Cardiac muscle cell (in vitro differentiated cells and primary cell): ENCODE measurements at regions not wholly inside any gene's neighbourhood (a gene's known extent, or its start where the extent isn't known, plus 50 kb on each side); places are given as distances from the start of the nearest gene placed in this dataset.

Experiments used
- DNase-seq, 2 donors: peaks; one replicate each; pipeline versions ENCODE4 v3.0.0 to v3.0.0-alpha.2; 2010 to 2017; ENCODE audit warnings: low read depth in 1 of 2, low spot score in 1 of 2
- H3K27ac ChIP-seq: fragments of 200-600 bp; sonication (generic); 2 replicates; pipeline ENCODE4 v1.5.1; 2016
- H3K27me3 ChIP-seq: fragments of 200-600 bp; sonication (generic); 2 replicates; pipeline ENCODE4 v1.6.0; 2016; ENCODE audit warnings: control low read depth
- H3K36me3 ChIP-seq: fragments of 200-600 bp; sonication (generic); 2 replicates; pipeline ENCODE4 v1.5.1; 2016; ENCODE audit warnings: control low read depth
- H3K4me1 ChIP-seq: fragments of 200-600 bp; sonication (generic); 2 replicates; pipeline ENCODE4 v1.8.1; 2017; ENCODE audit warnings: low read depth, mild to moderate bottlenecking, mixed run types
- H3K4me3 ChIP-seq: fragments of 200-600 bp; sonication (generic); 2 replicates; pipeline ENCODE4 v1.5.1; 2016; ENCODE audit warnings: mild to moderate bottlenecking
- H3K9me3 ChIP-seq: fragments of 200-600 bp; sonication (generic); 2 replicates; pipeline ENCODE4 v1.5.1; 2017; ENCODE audit warnings: low read depth, mild to moderate bottlenecking, control low read depth
- TF ChIP-seq, protein P1 (sequence below): IDR thresholded peaks from 2 replicates; pipeline ENCODE4 v1.5.1; 2012; ENCODE audit warnings: low read depth, mild to moderate bottlenecking, low read length

DNA sequence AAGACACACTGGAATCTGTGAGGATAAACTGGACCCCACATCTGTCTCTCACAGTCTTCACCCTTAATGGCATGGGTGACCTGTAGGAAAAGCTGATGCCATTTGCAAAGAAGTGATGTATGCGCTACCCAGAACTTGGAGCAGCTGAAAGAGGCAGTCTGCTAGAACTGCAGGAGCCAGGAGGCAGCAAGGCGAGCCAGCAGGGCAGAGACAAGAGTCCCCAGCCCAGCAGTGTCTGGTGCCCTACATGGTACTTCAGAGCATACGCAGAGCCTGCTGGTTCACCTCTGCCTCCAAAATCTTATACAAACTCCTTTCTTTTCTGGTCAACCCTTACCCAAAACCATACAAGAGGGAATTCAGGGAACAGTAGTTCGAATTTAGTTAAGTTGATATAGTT lies 683.1 kb upstream of the RAB6C start:
- Histone ChIP-seq H3K4me1 (no peaks in the 10 kb centered on the region), H3K4me3 (no peak overlapping the region), H3K9me3 (no peaks in the 10 kb centered on the region), H3K27me3 (no peaks in the 10 kb centered on the region), H3K27ac (no peak overlapping the region), H3K36me3 (no peaks in the 10 kb centered on the region)
- DNase-seq: no peak
- TF ChIP-seq, protein P1, sequence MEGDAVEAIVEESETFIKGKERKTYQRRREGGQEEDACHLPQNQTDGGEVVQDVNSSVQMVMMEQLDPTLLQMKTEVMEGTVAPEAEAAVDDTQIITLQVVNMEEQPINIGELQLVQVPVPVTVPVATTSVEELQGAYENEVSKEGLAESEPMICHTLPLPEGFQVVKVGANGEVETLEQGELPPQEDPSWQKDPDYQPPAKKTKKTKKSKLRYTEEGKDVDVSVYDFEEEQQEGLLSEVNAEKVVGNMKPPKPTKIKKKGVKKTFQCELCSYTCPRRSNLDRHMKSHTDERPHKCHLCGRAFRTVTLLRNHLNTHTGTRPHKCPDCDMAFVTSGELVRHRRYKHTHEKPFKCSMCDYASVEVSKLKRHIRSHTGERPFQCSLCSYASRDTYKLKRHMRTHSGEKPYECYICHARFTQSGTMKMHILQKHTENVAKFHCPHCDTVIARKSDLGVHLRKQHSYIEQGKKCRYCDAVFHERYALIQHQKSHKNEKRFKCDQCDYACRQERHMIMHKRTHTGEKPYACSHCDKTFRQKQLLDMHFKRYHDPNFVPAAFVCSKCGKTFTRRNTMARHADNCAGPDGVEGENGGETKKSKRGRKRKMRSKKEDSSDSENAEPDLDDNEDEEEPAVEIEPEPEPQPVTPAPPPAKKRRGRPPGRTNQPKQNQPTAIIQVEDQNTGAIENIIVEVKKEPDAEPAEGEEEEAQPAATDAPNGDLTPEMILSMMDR: no peak

DNA sequence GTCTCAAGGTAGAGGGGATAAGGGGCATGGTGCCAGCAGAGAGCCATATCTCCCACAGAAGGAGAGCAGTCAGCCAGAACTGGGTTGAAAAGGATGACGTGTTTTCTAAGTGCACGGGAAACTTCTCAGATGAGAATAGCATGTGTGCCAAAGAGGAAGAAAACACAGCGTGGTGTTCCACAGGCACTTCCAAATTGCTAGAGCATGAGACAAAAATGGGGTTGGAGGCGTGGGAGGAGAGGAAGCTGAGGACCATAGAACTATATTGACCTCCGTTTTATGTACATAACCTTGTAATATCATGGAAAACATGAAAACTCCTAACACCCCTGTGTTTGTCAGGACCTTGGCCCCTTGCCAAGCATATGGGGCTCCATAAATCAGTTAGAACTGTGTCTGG lies 682.7 kb upstream of the RAB6C start:
- peak in 1 of 2 donors; percentile 26 for DNase-seq
- H3K4me1 ChIP-seq: no peaks in the 10 kb centered on the region
- TF ChIP-seq, protein P1: no peak
- H3K36me3 ChIP-seq: no peaks in the 10 kb centered on the region
- no peaks in the 10 kb centered on the region for H3K9me3 ChIP-seq
- H3K27ac ChIP-seq: no peak overlapping the region
- no peaks in the 10 kb centered on the region for H3K27me3 ChIP-seq
- H3K4me3 ChIP-seq: no peak overlapping the region

DNA sequence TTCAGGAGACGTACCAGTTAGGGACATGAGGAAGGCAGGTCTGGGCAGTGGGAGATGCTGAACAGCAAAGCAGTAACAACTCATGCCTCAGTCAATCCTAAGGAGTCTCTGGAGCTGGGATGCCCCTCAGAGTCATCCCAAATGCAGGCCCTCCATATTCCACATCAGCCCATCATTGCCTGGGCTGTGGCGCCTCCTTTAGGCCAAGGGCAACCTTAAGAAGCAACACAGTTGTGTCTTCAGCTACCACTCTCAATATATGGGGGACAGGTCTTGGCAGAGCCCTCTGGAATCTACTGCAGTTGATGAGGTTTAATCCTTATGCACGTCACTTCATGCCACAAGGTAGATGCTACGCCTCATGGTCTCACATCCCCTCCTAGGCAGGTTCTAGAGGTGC lies 682.0 kb upstream of the RAB6C start:
- Histone ChIP-seq H3K9me3 (no peaks in the 10 kb centered on the region), H3K27ac (no peak overlapping the region), H3K27me3 (no peaks in the 10 kb centered on the region), H3K4me1 (no peaks in the 10 kb centered on the region), H3K36me3 (no peaks in the 10 kb centered on the region), H3K4me3 (no peak overlapping the region)
- TF ChIP-seq, protein P1: peak; percentile 22
- DNase-seq: peak in 1 of 2 donors; percentile 3

DNA sequence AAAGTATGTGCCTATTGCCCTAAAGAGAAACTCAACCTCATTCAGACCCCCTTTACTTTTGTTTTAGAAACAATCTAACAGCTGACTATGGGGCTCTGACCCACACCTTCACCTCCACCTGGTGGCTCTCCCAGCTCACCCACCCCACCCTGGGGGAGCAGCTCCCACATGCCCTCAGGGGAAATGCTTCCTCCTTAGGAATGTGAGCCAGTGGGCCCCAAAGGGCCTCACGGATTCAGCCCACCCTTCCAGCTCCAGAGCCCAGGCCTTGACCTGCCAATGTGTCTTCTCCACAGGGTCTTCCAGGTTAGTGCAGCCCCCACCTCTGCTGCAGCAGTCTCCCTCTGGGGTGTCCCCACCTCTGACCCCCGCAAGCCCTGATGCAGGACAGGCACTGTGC lies 680.1 kb upstream of the RAB6C start:
- TF ChIP-seq, protein P1: no peak
- Histone ChIP-seq H3K4me1 (no peaks in the 10 kb centered on the region), H3K36me3 (no peaks in the 10 kb centered on the region), H3K9me3 (no peaks in the 10 kb centered on the region), H3K27me3 (no peaks in the 10 kb centered on the region), H3K27ac (no peak overlapping the region), H3K4me3 (no peak overlapping the region)
- DNase-seq: no peak

DNA sequence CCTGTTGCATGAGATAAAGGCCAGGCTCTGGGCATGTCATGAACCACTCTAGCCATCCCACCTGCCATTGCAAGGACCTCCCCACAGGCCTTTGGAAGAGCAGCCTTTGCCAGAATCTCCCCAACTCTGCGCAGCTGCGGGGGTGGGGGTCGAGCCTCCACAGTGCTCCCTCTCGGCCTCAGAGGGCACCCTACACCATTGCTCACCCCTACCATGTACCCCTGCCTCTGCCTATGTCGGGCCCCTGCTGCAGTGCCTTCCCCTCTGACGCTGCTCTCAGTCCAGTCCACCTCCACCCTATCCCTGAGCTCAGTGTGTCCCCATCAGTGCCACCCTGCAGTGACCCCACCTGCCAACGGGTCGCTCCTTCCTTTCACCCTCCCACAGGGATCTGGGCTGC lies 679.7 kb upstream of the RAB6C start:
- no peaks in the 10 kb centered on the region for H3K4me1 ChIP-seq
- H3K36me3 ChIP-seq: no peaks in the 10 kb centered on the region
- H3K27me3 ChIP-seq: no peaks in the 10 kb centered on the region
- DNase-seq: no peak
- no peak overlapping the region for H3K4me3 ChIP-seq
- TF ChIP-seq, protein P1: no peak
- H3K9me3 ChIP-seq: no peaks in the 10 kb centered on the region
- no peak overlapping the region for H3K27ac ChIP-seq

DNA sequence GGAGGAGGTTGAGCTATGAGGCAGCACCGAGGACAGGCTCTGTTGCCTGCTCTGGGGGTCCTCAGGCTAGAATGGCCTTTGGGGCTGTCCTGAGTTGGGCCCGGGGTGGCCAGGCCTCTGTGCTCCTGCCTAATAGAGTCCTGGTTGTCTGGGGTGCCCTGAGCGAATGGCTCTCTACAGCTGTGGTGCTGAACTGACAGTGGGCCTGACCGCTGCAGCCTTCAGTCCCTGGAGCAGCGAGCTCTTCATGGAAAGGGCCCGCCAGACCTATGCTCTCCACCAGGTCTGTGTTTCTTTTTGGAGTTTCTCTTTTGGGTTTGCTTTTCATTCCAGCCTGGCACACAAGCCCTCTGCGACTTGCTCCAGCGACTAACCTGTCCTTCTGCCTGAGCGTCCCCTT lies 679.0 kb upstream of the RAB6C start:
- Histone ChIP-seq H3K4me3 (no peak overlapping the region), H3K4me1 (no peaks in the 10 kb centered on the region), H3K9me3 (no peaks in the 10 kb centered on the region), H3K27me3 (no peaks in the 10 kb centered on the region), H3K27ac (no peak overlapping the region), H3K36me3 (no peaks in the 10 kb centered on the region)
- DNase-seq: peak in 1 of 2 donors; percentile 5
- TF ChIP-seq, protein P1: no peak
